HUES6 (cell line): ENCODE measurements at regions not wholly inside any gene's neighbourhood (a gene's known extent, or its start where the extent isn't known, plus 50 kb on each side); places are given as distances from the start of the nearest gene placed in this dataset.
"Not testable (repeated sequence)": the region's sequence is repeated elsewhere in the genome, so short reads cannot be mapped to it uniquely, and the experiment has no call there.

Experiments used
- H3K27ac ChIP-seq: 2 replicates; pipeline ENCODE4 v1.7.0; 2013; ENCODE audit warnings: low read depth, mild to moderate bottlenecking, low read length, inconsistent platforms
- H3K27me3 ChIP-seq: 2 replicates; pipeline ENCODE4 v1.6.1; 2013; ENCODE audit warnings: low read length; ENCODE audit not compliant: control insufficient read depth, insufficient read depth
- H3K36me3 ChIP-seq: 2 replicates; pipeline ENCODE4 v1.6.1; 2013; ENCODE audit warnings: low read length; ENCODE audit not compliant: control insufficient read depth, insufficient read depth
- H3K4me1 ChIP-seq: 2 replicates; pipeline ENCODE4 v1.6.1; 2013; ENCODE audit warnings: low read length; ENCODE audit not compliant: control insufficient read depth, insufficient read depth
- H3K4me3 ChIP-seq: 2 replicates; pipeline ENCODE4 v1.5.1; 2013; ENCODE audit warnings: low read depth, low read length
- H3K9ac ChIP-seq: one replicate; pipeline ENCODE4 v1.6.1; 2013; ENCODE audit warnings: mild to moderate bottlenecking, low read length
- H3K9me3 ChIP-seq: 2 replicates; pipeline ENCODE4 v1.6.1; 2013; ENCODE audit warnings: low read depth, low read length; ENCODE audit not compliant: control insufficient read depth, insufficient read depth

DNA sequence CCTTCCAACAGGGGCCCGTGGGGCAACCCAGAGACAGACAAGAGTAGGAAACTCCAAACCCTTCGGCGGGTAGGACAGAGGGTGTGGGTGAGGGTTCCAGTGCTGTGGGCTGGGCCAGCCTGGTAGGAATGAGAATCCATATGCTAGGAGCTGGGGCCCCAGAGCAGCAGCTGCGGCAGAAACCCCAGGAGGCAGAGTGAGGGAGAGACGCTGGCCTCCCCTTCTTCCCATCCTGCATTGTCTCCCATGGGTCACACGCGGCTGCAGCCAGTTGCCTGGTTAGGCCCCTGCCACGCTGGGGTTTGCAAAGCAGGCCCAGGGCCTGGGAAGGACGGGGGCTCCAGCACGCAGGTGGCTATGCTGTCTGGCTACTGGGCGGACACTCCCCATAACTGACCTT lies 113.1 kb upstream of the CCZ1B start:
- H3K27ac ChIP-seq, H3K27me3 ChIP-seq, H3K9ac ChIP-seq, H3K9me3 ChIP-seq, H3K4me1 ChIP-seq, H3K4me3 ChIP-seq, H3K36me3 ChIP-seq: not testable (repeated sequence)

GRCh38 chr7:6939896-6940295 lies 113.8 kb upstream of the CCZ1B start:
- not testable (repeated sequence) for H3K27ac ChIP-seq, H3K4me3 ChIP-seq, H3K9ac ChIP-seq, H3K9me3 ChIP-seq, H3K4me1 ChIP-seq, H3K36me3 ChIP-seq, H3K27me3 ChIP-seq

DNA sequence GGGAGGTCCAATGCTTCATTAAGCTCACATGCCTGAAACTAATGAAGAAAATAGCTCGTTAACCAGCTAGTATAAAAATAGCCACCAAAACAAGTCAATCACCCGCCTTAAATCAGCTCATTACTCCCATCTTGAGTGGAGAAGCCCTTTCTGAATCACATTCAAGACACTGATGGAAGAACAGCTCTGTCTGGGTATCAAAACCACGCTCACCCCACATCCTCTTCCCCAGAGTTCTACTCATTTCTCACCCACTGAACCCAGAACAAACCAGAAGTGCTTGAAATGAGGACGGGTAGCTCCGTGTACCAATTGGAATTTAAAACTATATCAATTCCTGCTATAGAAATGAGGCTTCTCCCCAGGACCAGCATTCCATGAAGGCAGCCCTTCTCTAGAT lies 120.8 kb upstream of the CCZ1B start:
- not testable (repeated sequence) for H3K27me3 ChIP-seq, H3K4me1 ChIP-seq, H3K9ac ChIP-seq, H3K36me3 ChIP-seq, H3K4me3 ChIP-seq, H3K9me3 ChIP-seq, H3K27ac ChIP-seq

DNA sequence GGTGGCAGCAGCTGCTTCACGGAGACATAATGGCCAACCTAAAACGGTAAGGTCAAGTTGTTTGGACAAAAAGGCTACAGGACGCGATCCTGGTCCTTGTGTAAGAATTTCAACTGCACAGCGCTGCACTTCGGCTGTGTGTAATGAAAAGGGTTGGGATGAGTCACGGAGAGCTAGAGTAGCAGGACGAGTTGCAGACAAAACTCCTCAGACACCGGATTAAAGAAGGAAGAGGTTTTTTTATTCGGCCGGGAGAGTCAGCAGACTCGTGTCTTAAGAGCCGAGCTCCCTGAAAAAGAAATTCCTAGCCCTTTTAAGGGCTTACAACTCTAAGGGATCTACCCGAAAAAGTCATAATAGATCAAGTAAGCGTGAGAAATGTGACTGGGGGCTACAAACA lies 124.2 kb upstream of the CCZ1B start:
- H3K27ac ChIP-seq, H3K4me3 ChIP-seq, H3K27me3 ChIP-seq, H3K36me3 ChIP-seq, H3K4me1 ChIP-seq, H3K9me3 ChIP-seq, H3K9ac ChIP-seq: not testable (repeated sequence)

DNA sequence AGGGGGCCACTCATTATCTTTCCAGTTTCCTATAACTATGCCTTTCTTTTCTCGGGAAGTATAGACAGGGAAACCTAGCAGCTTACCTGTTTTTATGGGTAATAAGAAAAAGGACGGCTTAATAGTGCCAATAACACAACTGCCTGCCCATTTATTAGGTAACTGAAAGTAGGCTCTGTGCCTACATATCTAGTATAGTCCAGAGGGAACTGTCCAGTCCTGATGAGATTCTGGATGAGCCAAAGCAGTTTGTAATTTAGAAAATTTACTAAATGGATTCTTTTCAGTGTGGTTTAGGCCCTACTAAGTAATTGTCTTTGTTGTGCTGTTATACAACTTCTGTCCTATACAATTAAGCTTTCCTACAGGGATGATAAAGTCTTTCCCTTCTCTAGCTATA lies 125.5 kb upstream of the CCZ1B start:
- H3K9ac ChIP-seq: not testable (repeated sequence)

DNA sequence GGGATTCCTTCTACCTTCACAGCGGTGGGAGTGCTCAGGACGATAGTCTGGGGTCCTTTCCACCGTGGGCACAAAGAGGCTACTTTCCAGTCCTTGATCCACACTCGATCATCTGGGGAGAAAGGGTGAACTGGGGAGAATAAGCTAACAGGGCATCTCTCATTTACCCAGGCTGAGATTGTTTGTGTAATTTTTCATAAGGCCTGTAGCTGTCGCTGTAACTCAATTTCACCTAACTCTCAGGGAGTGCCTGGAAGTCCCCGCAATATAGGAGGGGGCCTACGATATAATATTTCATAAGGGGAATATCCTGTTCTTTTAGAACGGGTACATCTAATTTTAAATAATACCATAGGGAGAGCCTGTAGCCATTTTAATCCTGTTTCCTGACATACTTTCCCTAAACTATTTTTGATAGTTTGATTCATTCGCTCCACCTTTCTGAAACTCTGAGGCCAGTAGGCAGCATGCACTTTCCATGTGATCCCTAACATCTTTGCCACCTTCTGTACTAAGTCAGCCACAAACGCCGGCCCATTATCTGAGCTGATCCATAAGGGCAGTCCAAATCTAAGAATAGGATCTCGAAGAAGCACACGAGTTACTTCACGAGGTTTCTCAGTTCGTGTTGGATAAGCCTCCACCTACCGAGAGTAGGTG lies 127.2 kb upstream of the CCZ1B start:
- not testable (repeated sequence) for H3K4me3 ChIP-seq, H3K4me1 ChIP-seq, H3K36me3 ChIP-seq, H3K27ac ChIP-seq, H3K27me3 ChIP-seq, H3K9ac ChIP-seq, H3K9me3 ChIP-seq

More for the DNA sequence above, 125.5 kb upstream of the CCZ1B start:
- H3K9me3 ChIP-seq, H3K27ac ChIP-seq, H3K27me3 ChIP-seq, H3K4me3 ChIP-seq, H3K36me3 ChIP-seq, H3K4me1 ChIP-seq: not testable (repeated sequence)

- not testable (repeated sequence) for H3K9ac ChIP-seq, H3K4me3 ChIP-seq, H3K9me3 ChIP-seq, H3K27me3 ChIP-seq, H3K27ac ChIP-seq, H3K36me3 ChIP-seq, H3K4me1 ChIP-seq
These were observed 127.7 kb upstream of the CCZ1B start for GRCh38 chr7:6953798-6954181.

DNA sequence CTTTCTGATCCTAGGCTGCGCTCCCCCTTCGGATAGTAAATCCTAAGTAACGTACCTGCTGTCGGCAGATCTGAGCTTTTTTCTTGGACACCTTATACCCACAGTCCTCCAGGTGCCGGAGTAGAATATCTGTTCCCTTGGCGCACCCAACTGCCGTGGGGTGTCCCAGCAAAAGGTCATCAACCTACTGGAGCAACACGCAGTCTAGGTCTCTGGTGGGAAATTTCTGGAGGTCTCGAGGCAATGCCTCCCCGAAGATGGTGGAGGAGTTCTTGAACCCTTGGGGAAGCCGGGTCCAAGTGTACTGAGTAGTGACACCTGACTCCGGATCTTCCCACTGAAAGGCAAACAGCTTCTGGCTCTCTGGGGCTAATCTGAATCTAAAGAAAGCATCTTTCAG lies 129.3 kb upstream of the CCZ1B start:
- H3K4me3 ChIP-seq, H3K27ac ChIP-seq, H3K36me3 ChIP-seq, H3K4me1 ChIP-seq, H3K9me3 ChIP-seq, H3K9ac ChIP-seq, H3K27me3 ChIP-seq: not testable (repeated sequence)

- H3K36me3 ChIP-seq, H3K9ac ChIP-seq, H3K4me3 ChIP-seq, H3K9me3 ChIP-seq, H3K27me3 ChIP-seq, H3K4me1 ChIP-seq, H3K27ac ChIP-seq: not testable (repeated sequence)
These were observed 130.0 kb upstream of the CCZ1B start for GRCh38 chr7:6955990-6956566.

GRCh38 chr7:6958371-6958770 lies 132.3 kb upstream of the CCZ1B start:
- not testable (repeated sequence) for H3K9me3 ChIP-seq, H3K27ac ChIP-seq, H3K4me3 ChIP-seq, H3K4me1 ChIP-seq, H3K27me3 ChIP-seq, H3K36me3 ChIP-seq, H3K9ac ChIP-seq

DNA sequence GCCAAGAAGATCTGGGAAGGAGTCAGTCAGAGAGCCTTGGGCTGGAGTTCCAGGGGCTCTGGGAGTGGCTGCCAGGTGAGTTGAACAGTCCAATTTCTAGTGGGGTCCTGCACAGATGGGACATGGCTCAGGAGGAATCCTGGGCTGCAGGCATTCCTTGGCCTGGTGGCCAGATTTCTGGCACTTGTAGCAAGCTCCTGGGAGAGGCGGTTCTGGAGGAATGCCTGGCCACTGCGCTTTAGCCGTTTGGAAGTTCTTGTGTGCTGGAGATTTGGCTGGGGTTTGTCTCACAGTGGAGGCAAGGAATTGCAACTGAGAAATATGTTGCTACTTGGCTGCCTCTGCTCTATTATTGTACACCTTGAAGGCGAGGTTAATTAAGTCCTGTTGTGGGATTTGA lies 133.9 kb upstream of the CCZ1B start:
- H3K9ac ChIP-seq, H3K36me3 ChIP-seq, H3K9me3 ChIP-seq, H3K27ac ChIP-seq, H3K4me1 ChIP-seq, H3K27me3 ChIP-seq, H3K4me3 ChIP-seq: not testable (repeated sequence)

DNA sequence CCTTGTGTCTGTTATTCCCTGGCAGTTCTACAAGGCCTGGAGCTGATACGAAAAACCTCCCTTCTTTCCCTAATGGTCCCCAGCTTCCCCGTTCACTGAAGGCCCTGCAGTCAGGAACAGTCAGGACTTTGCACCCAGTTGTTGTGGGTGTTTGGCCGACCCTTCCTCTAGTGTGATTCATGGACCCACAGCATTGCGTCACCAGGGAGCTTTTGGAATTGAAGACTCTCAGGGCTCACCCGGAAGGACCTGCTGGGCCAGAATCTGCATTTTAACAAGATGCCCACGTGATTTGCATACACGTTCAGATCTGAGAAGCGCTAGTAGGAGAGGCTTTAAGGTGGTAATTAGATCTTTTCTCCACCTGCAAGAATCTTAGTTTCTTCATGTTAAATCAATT lies 136.8 kb upstream of the CCZ1B start:
- H3K36me3 ChIP-seq, H3K27ac ChIP-seq, H3K4me1 ChIP-seq, H3K9ac ChIP-seq, H3K27me3 ChIP-seq, H3K4me3 ChIP-seq, H3K9me3 ChIP-seq: not testable (repeated sequence)
